Heart left ventricle (tissue), 16 donors: ENCODE measurements at regions not wholly inside any gene's neighbourhood (a gene's known extent, or its start where the extent isn't known, plus 50 kb on each side); places are given as distances from the start of the nearest gene placed in this dataset.

Experiments
- ATAC-seq, 4 donors: fragments of 200-7000 bp; cut with Tn5 transposase; one replicate each; pipeline ENCODE4 v1.9.1; 2020 to 2022; ENCODE audit warnings: moderate library complexity in 4 of 4, mild to moderate bottlenecking in 3 of 4, moderate number of reproducible peaks in 1 of 4
- DNase-seq, 5 donors: peaks; one replicate each; pipeline ENCODE4 v3.0.0-alpha.2; 2020
- H3K27ac ChIP-seq, 12 donors: fragments of 200-600 bp; sonication (generic) in 4 of 12; one replicate each; pipeline versions ENCODE4 v1.5.0 to v1.8.0; 2016 to 2022; ENCODE audit warnings: mild to moderate bottlenecking in 2 of 12
- H3K27me3 ChIP-seq, 9 donors: fragments of 200-600 bp; sonication (generic) in 2 of 9; one replicate each; pipeline versions ENCODE4 v1.5.1 to v1.8.0; 2016 to 2022; ENCODE audit warnings: mild to moderate bottlenecking in 3 of 9
- H3K36me3 ChIP-seq, 9 donors: fragments of 200-600 bp; sonication (generic) in 2 of 9; one replicate each; pipeline versions ENCODE4 v1.5.0 to v1.8.0; 2018 to 2022; ENCODE audit warnings: mild to moderate bottlenecking in 2 of 9
- H3K4me1 ChIP-seq, 12 donors: fragments of 200-600 bp; sonication (generic) in 4 of 12; one replicate each; pipeline versions ENCODE4 v1.5.0 to v1.8.0; 2016 to 2022; ENCODE audit warnings: mild to moderate bottlenecking in 3 of 12
- H3K4me3 ChIP-seq, 12 donors: fragments of 200-600 bp; sonication (generic) in 4 of 12; one replicate each; pipeline versions ENCODE4 v1.5.0 to v1.8.0; 2017 to 2022; ENCODE audit warnings: mild to moderate bottlenecking in 9 of 12, moderate library complexity in 4 of 12
- H3K9me3 ChIP-seq, 12 donors: fragments of 200-600 bp; sonication (generic) in 4 of 12; one replicate each; pipeline versions ENCODE4 v1.5.0 to v1.8.0; 2016 to 2022; ENCODE audit warnings: mild to moderate bottlenecking in 1 of 12
- POLR2A ChIP-seq, 2 donors: fragments of 450-650 bp; IDR thresholded peaks; one replicate each; pipeline ENCODE4 v1.6.1; 2017; ENCODE audit warnings: antibody characterized with exemption in 2 of 2, mild to moderate bottlenecking in 2 of 2, moderate library complexity in 2 of 2
- WGBS, 4 donors: extraction: QIAGEN DNeasy Blood & Tissue Kit in 2 of 4; methylation state at CpG; one replicate each; pipeline versions ENCODE4 v1.1.5 to v1.1.7; 2013 to 2018; 5-methylcytosine and 5-hydroxymethylcytosine counted together
- intact Hi-C, 10 donors: fragments of 100-400 bp; cut with DNase I; formaldehyde crosslinking; loops; one replicate each; pipeline versions ENCODE4 v1.11.1 to v1.14.2; 2022
- TF ChIP-seq, protein P1 (sequence below), 12 donors: fragments of 200-600 bp; sonication (generic) in 4 of 12; IDR thresholded peaks; one replicate each; pipeline versions ENCODE4 v1.5.0 to v1.8.0; 2018 to 2022; ENCODE audit warnings: antibody characterized with exemption in 12 of 12, mild to moderate bottlenecking in 5 of 12
- donor health status: ischemic (EF 13 %, LVEDD 7.1; RV severe dilation, severe dysfunction).
- donor health status: healthy with polysubstance abuse.
- donor health status: DM: no; HTN: yes; CAD: no.
- donor health status: DM: no; HTN: no; CAD: no.
- donor health status: ischemic (EF 25% LVEDD 6.9; RV normal size, moderate dysfunction).
- donor health status: ischemic (EF 25% LVEDD 5.7; RV mildly dilated, moderate dysfunction).
- donor health status: healthy.
- donor health status: DM: yes; HTN: yes; CAD: no.
- donor health status: ischemic (EF 35%, LVEDD 5.7; RV mildly dilated, moderate dysfunction).
- donor health status: nonischemic (EF 11% LVEDD 7.7; RV severe dilation, severe dysfunction).
- donor health status: DM: yes; HTN: yes; CAD: no.
- donor health status: PGD.
- donor health status: ischemic (EF 29% LVEDD 5.4; RV normal size, mild dysfunction).
- donor health status: nonischemic (EF 23%, LVEDD 6.1; RV moderate dilation, normal function).

DNA sequence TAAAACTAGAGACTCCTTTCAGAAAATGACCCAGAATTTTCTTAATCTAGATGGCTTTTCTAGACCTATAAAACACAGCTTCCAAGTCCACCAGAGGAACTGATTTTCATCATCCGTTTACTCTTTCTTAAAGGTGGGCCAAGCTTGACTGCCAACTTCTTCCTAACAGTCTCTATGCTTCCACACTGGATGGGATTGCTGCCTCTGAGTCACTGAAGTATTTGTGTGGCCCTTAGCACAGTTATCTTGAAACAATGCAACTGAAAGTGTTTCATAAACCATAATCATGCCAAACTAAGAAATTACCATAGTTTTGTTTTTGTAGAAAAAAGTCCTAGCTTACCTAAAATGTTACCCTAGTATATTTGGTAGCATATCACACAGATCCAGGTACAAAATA is 985.7 kb downstream of the TUSC7 start:
- no peak overlapping the region for H3K27ac ChIP-seq
- H3K4me3 ChIP-seq: no peak overlapping the region
- TF ChIP-seq, protein P1, sequence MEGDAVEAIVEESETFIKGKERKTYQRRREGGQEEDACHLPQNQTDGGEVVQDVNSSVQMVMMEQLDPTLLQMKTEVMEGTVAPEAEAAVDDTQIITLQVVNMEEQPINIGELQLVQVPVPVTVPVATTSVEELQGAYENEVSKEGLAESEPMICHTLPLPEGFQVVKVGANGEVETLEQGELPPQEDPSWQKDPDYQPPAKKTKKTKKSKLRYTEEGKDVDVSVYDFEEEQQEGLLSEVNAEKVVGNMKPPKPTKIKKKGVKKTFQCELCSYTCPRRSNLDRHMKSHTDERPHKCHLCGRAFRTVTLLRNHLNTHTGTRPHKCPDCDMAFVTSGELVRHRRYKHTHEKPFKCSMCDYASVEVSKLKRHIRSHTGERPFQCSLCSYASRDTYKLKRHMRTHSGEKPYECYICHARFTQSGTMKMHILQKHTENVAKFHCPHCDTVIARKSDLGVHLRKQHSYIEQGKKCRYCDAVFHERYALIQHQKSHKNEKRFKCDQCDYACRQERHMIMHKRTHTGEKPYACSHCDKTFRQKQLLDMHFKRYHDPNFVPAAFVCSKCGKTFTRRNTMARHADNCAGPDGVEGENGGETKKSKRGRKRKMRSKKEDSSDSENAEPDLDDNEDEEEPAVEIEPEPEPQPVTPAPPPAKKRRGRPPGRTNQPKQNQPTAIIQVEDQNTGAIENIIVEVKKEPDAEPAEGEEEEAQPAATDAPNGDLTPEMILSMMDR (IDR thresholded peaks at IDR 0.05): no peak
- no peak for TF ChIP-seq POLR2A (IDR thresholded peaks at IDR 0.05)
- DNase-seq: no peak
- no peaks in the 10 kb centered on the region for H3K36me3 ChIP-seq
- no peaks in the 10 kb centered on the region for H3K9me3 ChIP-seq
- intact Hi-C loops: no loop called here
- H3K4me1 ChIP-seq: no peaks in the 10 kb centered on the region
- no peak for ATAC-seq
- H3K27me3 ChIP-seq: peaks cover 0 to 10% (median 0%) of the 10 kb centered on the region in 9 donors
- 82 to 93% (median 84%) methylated on average over 1 of the region's 1 CpG for WGBS, 4 donors

DNA sequence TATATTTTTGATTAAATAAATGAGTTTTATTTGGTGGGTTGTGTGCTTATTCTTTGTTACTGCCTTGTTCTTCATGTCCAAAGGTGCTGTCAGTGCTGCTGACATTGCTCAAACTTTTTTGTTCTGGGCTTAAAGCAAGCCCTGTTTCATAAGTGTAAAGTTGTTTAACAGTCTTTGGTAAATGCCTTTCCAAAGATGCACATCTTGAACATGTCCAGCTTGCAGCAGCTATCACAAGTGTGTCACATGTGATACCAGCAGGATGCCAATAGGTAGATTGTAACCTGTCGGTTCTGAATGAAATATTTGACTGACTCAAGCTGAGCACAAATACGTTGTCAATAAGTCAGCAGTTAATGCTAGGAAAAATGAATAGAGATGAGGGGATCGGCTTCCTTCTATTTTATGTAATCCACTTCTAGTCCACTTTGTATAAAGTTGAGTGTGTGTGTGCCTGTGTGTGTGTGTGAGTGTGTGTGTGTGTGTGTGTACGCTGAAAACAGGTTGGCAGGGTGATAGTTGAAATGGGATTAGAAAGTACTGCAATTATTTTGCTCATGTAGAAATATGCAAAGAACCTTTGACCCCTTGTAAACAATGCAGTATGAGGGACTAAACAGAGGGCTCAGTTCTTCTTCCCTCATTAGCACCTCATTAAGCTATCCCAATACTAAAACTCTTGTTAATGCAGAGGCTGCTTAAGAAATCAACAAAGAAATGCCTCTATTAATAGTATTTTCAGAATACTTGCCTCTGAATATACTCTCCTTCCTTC is 986.5 kb downstream of the TUSC7 start:
- no peak for ATAC-seq

GRCh38 chr3:117696851-117697407 is 987.4 kb downstream of the TUSC7 start:
- Histone ChIP-seq H3K27ac (no peak overlapping the region), H3K4me1 (no peaks in the 10 kb centered on the region), H3K4me3 (no peak overlapping the region), H3K36me3 (no peaks in the 10 kb centered on the region), H3K27me3 (peaks cover 0 to 10% (median 0%) of the 10 kb centered on the region in 9 donors), H3K9me3 (no peaks in the 10 kb centered on the region)
- TF ChIP-seq POLR2A (IDR thresholded peaks at IDR 0.05): no peak
- TF ChIP-seq, protein P1 (IDR thresholded peaks at IDR 0.05): no peak
- 33 to 45% (median 41%) methylated on average over 5 of the region's 5 CpGs for WGBS, 4 donors
- intact Hi-C loops: no loop called here
- no peak for DNase-seq
- ATAC-seq: no peak

More for the DNA sequence above, 986.5 kb downstream of the TUSC7 start:
- H3K4me3 ChIP-seq: no peak overlapping the region
- no peaks in the 10 kb centered on the region for H3K4me1 ChIP-seq
- DNase-seq: no peak
- no peak overlapping the region for H3K27ac ChIP-seq
- no peaks in the 10 kb centered on the region for H3K9me3 ChIP-seq
- intact Hi-C loops: no loop called here
- no peaks in the 10 kb centered on the region for H3K36me3 ChIP-seq
- H3K27me3 ChIP-seq: peaks cover 0 to 10% (median 0%) of the 10 kb centered on the region in 9 donors
- TF ChIP-seq POLR2A (IDR thresholded peaks at IDR 0.05): no peak
- TF ChIP-seq, protein P1 (IDR thresholded peaks at IDR 0.05): no peak
- WGBS, 4 donors: 66 to 71% (median 69%) methylated on average over 4 of the region's 4 CpGs

DNA sequence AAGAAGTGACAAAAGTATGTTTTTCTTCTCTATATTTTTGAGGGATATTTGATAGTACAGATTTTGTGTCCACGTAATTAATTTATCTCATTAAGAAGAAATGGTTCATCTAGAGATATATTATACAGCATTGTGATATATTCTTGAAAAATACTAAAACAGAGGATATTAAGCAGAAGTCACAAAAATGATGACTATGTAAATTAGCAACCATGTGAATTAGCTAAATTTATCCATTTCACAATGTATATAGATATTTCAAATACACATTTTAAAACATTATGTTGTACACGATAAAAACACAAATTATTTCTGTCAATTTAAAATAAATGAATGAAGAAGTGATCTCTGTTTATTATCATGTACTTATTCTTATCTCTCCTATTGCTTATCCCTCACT is 989.5 kb downstream of the TUSC7 start:
- intact Hi-C loops: no loop called here
- H3K9me3 ChIP-seq: no peaks in the 10 kb centered on the region
- DNase-seq: no peak
- no peak for ATAC-seq
- no peak overlapping the region for H3K4me3 ChIP-seq
- TF ChIP-seq, protein P1 (IDR thresholded peaks at IDR 0.05): no peak
- TF ChIP-seq POLR2A (IDR thresholded peaks at IDR 0.05): no peak
- WGBS, 4 donors: 91 to 95% (median 94%) methylated on average over 2 of the region's 2 CpGs
- H3K36me3 ChIP-seq: no peaks in the 10 kb centered on the region
- H3K27me3 ChIP-seq: peaks cover 0 to 10% (median 0%) of the 10 kb centered on the region in 9 donors
- H3K27ac ChIP-seq: no peak overlapping the region
- H3K4me1 ChIP-seq: no peaks in the 10 kb centered on the region
